Sigmoid colon (tissue), 3 donors: ENCODE measurements at regions not wholly inside any gene's neighbourhood (a gene's known extent, or its start where the extent isn't known, plus 50 kb on each side); places are given as distances from the start of the nearest gene placed in this dataset.
"Not testable (repeated sequence)": the region's sequence is repeated elsewhere in the genome, so short reads cannot be mapped to it uniquely, and the experiment has no call there.

ENCODE experiments used
- CTCF ChIP-seq, 4 experiments: fragments of 450-650 bp in 3 of 4; fragments of 200-600 bp in 1 of 4; IDR thresholded peaks; one replicate each; pipeline ENCODE4 v1.5.1; 2016 to 2019; ENCODE audit warnings: antibody characterized with exemption in 4 of 4, mild to moderate bottlenecking in 3 of 4, moderate library complexity in 2 of 4
- POLR2A ChIP-seq, 2 donors: fragments of 450-650 bp; IDR thresholded peaks; one replicate each; pipeline ENCODE4 v1.6.1; 2016; ENCODE audit warnings: antibody characterized with exemption in 2 of 2, mild to moderate bottlenecking in 2 of 2, moderate library complexity in 2 of 2

- not testable (repeated sequence) for TF ChIP-seq CTCF, POLR2A (IDR thresholded peaks at IDR 0.05)
Observed at GRCh38 chr6:113375466-113375865, 481.7 kb upstream of the MARCKS start.
